NCI-H146 treated with DMSO at 0.1 percent for 48 hours (cell line): ENCODE measurements at regions not wholly inside any gene's neighbourhood (a gene's known extent, or its start where the extent isn't known, plus 50 kb on each side); places are given as distances from the start of the nearest gene placed in this dataset.

Experiments used
- DNase-seq: peaks from one replicate; lab custom pipeline; 2025; ENCODE audit not compliant: unreplicated experiment; lab: John Stamatoyannopoulos, UW

DNA sequence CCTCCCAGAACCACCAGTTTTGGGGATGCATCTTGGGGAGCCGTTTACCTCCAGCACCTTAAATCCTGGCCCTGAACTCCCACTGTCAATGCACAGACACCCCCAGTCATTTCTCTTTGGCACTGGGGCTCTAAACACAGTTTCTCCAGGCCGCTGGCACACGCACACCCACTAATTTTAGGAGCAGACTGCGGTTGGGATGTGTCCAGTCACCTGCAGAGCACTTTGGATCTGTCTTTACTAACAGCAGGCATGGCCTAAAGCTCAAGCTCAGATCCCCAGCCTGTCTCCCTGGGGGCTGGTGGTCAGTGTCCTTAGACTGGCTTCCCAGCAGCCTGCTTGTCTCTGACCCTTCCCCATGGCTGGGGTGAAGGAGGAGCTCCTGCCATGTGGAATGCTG is 49.9 kb downstream of the SYNE3 start:
- no peak for DNase-seq

GRCh38 chr14:95465936-95466335 is 50.5 kb downstream of the SYNE3 start:
- DNase-seq: no peak

- no peak for DNase-seq
These were observed 51.1 kb downstream of the SYNE3 start for GRCh38 chr14:95465358-95465757.

DNA sequence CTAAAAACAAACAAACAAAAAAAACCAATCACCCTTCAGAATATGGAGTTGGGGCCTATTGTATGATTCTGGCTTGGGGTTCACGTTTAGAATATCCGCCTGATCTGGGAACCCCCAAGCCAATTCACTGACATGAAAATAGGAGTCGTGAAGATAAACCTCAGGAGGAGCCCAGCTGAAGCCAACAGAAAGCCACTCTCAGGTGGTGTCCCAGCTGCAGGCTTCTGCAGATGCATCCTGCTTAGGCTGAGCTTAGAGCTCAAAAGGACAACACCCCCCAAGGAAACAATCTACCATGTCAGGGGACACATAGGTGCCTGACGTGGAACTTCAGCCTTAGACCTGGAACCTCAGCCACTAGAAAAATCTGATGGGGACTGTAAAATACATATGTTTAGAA is 51.9 kb downstream of the SYNE3 start:
- DNase-seq: no peak

DNA sequence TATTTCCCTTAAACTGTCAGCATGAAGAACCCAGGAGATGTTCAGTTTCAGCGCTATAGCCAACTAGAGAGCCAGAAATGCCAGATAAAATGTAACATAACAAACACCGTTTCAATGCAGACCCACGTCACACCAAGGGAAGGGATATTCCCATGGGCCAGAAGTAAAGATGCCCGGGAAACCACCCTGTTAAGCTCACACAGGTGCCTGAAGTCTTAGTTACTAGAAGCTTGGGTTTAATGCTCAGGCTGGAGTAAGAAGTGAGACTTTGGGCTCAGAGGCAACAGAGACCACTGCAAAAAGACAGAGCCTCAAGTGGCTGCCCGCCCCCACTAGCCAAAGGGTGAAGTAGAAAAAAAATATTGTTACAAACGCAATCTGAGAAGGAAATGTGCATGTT is 52.3 kb downstream of the SYNE3 start:
- DNase-seq: peak; percentile 28

GRCh38 chr14:95463171-95463901 is 53.1 kb downstream of the SYNE3 start:
- peak; percentile 87 for DNase-seq

- DNase-seq: no peak
These were observed 54.0 kb downstream of the SYNE3 start for GRCh38 chr14:95462491-95462890.

DNA sequence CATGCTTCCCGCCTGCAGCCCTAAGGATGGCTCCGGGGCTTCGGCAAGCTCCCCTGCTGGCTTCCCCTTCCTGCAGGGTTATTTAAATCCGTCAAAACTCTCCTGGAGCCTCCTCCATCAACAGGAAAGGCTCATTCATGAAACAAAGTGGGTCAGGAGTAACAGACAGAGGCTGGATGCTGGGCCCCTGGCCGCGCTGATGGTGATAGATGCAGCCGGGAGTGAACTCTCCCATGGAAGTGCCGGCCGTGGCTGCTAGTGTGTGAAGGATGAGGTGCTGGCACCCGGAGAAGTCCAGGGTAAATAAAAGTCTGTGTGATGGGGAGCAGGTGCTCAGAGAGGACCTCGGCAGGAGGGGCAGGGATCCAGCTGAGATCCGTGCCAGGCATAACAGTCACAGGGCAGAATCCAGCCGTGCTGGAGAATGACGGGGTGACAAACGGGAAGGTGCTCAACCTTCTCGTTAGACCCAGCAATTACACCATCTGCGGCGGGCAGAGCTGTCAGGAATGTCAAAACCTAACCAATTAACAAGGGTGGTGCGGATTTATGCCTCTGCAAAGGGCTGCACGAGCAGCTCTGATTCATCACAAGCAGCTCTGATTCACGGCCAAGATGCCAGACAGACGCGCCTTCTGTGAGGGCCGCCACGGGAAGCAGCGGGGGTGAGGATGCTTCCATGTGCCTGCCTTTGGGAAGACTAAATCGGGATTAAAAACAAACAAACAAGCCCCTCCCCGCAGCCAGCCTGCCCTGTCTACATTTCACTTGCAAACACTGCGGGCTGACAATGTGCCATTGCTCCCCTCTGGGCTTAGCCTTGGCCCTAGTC is 55.6 kb downstream of the SYNE3 start:
- peak; percentile 86 for DNase-seq

DNA sequence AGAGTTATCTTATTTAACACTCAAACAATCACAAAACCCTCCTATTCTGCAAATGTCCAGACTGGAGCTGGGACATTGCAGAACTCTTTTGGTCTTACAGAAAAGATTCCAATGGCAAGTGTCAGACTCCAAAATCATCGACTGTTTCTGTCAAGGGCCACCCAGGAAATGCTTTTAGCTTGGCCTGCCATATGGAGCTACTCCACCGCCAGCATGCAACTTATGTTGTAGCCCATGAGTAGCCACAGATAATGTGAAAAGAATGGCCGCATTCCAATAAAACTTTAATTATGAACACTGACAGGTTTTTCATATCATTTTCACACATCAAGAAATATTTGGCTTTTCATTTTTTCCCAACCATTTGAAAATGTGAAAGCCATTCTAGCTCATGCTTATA is 57.5 kb downstream of the SYNE3 start:
- DNase-seq: no peak

DNA sequence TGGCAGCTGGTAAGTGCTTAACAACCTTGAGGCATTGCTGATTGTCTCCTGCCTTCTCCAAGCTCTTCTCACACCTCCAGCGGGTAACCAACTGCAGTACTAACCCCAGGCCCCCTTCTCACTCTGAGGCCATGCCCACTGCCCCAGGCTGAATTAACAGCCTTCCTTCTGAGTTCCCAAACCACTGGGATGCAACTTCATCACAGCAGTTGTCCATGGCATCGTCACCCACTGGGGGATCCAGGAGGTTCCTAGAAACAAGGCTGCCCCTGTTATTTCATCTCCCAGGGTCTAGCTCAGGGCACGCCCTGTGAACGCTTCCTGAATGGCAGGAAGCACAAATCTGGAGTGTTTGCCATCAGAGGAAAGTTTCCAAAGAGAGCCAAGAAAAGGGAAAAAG is 58.0 kb downstream of the SYNE3 start:
- no peak for DNase-seq

- DNase-seq: no peak
These were observed 60.2 kb downstream of the SYNE3 start for GRCh38 chr14:95456281-95456680.

DNA sequence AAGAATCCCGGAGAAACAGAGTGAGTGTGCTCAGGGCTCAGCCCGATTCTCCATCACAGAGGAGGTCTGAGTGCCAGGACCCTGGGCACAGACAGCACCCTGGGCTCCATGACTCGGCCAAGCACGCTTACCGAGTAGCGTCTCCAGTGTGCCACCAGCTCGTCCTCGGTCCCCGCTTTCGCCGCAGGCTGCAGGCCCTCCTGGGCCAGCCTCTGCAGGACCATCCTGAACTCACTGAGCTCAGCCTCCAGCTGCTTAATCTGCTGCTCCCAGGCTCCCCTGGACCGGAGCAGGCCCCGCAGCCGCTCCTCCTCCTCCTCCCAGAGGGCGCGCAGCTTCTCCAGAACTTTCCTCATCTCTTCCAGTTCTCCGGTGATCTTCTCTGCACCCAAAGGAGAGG is 61.2 kb downstream of the SYNE3 start:
- DNase-seq: no peak

DNA sequence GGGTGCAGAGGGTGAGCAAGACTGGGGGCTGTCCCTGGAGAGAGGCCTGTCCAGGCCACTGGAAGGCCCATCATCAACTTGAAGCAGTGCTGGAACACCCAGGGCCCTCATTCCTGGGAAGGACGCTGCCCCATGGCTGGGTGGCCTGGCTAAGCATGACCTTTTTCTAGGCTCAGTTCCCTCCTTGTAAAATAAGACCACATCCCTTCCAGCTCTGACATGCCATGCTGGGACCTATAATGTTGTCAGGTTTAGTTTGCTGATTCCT is 62.8 kb downstream of the SYNE3 start:
- DNase-seq: no peak

DNA sequence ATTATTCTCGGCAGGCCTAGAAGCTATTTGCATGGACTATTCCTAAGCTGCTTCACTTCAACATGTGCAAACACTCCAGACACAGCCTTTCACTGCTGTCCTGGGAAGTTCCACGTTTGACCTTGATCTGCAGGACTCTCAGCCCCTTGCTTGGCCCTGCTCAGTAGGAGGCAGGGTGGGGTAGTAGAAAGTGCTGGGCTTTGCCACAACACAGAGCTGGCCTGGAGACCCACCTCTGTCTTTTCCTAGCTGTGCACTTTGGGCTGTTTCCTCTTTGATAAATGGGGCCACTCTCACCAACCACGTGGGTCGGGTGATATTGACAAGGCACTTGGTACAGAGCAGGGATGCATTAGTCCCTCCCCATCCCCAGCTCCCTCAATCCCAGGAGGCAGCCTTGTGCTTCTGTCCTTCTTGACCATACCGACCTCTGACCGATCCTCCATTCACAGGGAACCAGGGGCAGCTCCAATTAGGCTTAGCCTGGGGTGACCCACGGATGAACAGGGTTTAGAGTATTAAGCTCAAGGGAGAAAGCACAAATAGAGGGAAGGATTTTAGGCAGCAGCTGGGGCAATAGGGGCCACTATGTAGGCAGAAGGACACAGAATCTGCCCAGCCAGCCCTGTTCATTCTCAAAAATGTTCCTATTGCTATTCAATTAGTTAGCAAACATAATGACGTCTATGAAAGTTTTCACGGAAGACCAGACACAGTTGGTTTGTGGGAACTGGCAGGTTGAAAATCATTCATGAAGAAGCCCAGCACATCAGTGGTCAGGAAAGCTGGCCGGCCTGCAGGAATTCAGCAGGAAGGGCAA is 63.3 kb downstream of the SYNE3 start:
- no peak for DNase-seq

DNA sequence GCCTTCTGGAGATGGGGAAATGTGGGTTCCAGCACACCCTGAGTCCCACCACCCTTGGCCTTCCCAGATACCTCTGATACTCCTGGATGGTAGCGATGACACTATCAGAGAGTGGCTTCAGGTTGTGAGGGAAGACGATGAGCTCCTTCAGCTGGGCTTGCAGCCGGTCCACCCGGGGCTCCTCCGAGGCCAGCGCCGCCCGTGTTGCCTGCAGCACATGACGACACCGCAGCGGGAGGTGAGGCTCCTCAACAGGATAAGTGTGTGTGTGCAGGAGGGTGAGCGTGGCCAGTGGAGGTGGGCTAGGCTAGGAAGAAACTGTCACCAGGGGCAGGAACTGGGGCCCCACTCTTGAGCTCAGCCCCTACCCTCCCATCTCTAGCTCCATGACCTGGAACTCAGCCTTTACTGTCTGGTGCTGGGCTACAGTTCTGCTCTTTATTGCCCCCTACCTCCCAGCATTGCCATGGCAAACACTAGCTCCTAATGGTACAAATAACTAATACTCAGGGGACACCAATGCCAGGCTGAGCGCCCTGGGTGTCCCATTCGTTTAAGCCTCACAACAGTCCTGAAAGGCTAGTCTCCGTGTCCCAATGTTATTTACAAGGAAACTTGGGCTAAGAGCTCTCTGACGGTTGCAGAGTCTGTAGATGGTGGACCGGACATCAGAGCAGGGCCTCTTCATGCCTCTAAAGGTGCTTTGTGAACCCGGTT is 64.1 kb downstream of the SYNE3 start:
- DNase-seq: no peak

DNA sequence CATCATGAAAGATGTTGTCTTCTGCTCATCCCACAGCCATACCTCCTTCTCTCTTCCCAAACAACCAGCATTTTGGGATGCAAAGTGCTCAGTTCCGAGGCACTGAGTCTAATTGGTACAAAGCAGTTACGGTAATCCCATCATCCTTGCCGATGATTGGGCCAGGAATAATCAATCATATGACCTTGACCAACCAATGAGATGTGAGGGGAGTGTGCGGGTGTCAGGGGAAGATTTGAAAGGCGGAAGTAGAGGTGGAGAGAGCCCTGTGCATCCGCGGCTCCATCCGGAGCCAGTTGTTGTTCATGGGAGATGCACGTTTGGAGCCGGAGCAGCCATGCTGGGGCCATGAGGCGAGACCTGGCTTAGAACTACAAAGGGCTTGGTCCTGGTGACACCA is 67.3 kb downstream of the SYNE3 start:
- DNase-seq: no peak

GRCh38 chr14:95446470-95446869 is 70.0 kb downstream of the SYNE3 start:
- no peak for DNase-seq

DNA sequence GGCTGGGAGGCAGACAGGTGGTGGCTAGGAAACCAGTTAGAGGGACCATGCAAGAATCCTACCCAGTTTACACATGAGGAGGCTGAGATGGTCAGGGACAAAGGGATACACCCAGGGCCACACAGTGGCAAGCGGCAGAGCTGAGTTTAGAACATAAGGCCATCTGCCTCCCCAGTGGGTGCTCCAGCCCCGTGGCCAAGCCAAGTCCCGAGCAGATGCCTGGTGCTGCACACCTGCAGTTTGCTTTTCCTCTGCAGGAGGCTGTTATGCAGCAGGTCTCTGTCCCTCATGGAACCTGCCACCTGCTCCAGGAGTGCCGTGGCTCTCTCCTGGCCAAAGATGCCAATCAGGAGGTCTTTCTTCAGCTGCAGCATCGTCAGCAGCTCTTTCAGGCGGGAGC is 70.8 kb downstream of the SYNE3 start:
- peak; percentile 62 for DNase-seq

DNA sequence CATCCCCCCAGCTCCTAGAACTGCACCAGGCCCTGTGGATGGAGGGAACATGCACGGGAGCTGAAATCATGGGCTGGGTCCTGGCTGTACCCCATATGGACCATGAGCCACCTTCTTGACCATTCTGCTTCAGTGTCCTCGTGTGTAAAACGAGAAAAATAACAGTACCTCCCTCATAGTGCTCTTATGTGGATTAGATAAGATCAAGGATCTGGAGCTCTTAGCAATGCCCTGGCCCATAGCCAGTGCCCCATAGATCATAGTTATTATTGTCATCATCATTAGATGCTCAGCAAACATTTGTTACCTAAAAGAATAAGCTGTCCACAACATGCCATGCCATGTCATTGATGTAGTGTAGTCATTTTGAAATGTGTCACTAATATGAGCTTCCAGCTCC is 71.3 kb downstream of the SYNE3 start:
- no peak for DNase-seq

- DNase-seq: no peak
These were observed 72.0 kb downstream of the SYNE3 start for GRCh38 chr14:95444132-95445129.
